ENCODE measurements at regions not wholly inside any gene's neighbourhood (a gene's known extent, or its start where the extent isn't known, plus 50 kb on each side); places are given as distances from the start of the nearest gene placed in this dataset.

DNA sequence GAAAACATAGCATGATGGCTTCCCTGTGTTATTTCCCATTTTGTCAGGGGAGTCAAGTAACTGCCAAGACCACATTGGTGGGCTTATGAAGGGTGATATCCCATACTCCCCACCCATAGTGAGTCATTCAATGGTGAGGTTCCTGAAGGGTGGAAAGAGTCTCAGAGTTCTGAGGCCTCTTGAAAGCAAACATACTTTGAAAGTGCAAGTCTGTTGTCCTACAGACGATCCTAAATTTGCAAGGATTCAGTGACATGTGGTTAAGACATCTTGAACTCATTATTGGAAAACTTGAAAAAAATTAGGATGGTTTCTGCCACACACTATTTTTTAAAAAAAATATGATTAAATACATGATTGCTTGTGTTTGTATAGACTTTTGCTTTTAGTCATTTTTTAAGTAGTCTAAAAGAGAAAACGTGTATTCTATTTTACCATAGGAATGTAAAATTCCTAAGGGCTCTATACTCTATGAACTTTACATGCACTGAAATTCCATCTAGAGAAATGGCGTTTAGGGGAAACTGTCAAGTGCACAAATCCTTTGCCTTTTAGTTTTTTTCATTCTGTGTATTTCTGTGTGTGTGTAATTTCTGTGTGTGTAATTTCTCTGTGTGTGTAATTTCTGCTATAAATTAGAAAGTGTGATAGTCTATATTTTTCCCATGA lies 225.5 kb upstream of the ADAMTS5 start:
- peak; percentile 92 for DNase-seq

DNA sequence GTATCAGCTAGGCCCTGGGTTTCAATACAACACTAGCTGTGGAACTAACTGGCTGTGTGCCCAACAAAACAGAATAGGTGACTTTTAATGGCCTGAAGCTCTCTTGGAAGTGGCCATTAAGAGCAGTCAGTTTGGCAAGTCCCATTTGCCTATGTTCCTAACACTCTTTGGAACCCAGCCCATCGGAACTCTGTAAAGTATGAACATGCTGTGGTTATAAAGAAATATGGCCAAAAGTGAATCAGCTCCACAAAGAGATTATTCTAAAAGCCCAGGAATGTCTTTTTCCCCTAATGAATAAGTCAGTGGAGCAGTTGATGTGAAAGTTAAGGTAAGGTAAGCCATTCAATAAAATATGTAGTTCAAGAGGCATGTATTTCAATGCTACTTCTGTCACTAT lies 223.7 kb upstream of the ADAMTS5 start:
- DNase-seq, result peak; percentile 89

DNA sequence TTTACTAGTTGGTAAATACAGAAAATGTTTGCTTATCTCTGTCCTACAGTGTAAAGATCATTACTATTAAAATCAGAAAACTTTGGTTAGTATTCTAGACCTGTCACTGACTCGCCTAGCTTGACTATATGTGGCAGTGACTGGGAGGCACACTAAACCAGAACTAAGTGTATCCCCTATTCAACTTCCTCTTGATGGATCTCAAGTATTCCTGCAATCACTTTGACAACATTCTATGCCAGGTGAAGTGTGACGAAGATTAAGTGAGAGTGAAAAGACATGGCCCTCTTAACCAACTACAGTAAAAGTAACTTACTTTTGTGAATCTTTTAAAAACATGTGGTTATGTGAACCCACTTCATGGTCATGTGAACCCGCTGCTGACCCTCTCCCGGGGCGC lies 223.0 kb upstream of the ADAMTS5 start:
- no peak for DNase-seq

DNA sequence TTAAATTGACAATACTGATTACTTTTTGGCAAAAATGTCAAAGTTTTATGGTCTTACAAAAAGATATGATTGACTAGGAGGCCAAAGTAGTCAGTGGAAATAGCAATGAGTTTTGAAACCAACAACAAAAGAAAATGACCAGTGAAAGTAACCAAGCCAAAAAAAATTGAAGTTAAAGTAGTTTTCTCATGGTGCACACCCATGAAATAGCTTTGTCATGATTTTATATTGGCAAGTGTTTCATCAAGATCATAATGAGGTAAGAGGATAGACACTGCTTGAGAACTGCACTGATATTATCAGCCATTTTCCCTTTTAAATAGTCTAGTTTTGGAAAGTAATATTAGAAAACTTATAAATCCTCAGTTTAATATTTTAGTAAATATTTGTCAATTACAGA lies 206.2 kb upstream of the ADAMTS5 start:
- DNase-seq, result peak; percentile 25

DNA sequence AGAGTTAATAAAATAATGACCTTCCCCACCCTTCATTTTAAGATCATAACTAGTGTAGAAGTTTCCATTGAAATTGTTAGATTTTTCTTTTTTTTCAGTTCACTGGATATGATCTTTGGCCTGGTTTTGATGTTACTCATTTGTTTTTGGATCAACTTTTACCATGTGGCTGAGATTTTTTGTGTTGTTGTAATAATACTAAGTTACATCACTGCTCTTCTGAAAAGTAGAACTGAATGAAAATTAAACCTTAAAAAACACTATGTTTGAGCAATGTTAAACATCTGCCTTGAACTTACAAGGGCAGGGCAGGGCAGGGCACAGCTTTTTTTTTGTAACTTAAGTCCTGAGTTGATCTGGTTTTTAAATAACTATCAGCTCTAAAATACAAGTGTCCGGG lies 204.8 kb upstream of the ADAMTS5 start:
- peak; percentile 18 for DNase-seq

DNA sequence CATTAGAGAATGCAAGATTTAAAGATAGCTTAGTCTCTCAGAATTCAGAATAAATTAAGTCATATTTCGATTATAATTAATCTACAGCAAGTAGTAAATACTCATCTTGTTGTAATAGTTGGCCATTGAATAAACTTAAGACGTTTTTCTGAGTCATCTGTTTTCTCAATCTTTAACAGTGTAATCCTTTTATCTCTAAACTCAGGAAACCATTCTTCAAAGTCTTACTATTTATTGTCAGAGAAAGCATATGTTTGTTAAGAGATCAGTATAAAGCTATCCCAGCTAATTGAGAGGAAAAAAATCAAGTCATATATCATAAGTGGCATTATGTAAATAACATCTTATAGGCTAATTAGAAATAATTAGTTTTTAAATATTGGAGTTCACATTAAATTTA lies 201.2 kb upstream of the ADAMTS5 start:
- no peak for DNase-seq

DNA sequence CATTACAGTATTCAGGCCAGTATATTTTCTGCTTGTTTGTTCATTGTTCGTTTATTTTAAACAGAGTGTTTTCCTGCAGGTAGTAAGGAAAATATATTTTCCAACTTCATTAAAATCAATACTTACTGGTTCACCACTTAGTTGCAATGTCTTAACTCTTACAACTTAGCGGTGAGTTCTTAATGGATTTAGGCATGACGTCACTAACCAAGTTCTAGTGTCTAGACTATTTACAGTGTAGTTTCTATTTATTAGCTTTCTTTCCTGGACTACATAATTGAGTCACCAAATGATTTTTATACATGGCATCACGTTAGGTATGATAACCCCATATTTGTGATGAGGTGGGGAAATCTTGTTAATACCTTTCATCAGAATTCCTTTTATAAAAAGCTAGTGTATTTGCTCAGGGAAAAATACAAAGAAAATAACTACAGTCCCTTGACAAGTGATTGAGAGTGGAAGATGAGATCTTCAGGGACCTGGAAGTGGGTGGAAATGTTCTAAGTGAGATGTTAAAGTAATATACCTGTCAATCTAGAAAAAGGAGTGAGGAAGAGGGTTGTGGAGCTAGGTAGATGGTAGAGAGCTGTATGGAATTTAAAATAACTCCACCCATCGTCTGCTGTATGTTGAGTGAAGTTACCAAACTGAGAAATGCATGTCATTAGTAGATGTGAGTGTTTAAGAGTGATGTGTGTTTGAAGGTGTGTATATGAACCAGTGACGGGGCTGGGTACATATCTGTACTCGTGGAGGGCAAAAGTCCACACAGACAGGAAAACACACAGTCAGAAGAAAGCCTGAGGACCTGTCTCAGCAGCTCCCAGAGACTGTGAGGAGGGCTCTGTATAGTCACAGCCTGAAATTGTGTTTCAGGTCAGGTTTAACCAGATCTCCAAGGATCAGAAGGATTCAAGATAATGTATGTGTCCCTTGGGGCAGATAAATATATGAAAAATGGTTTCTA lies 197.6 kb upstream of the ADAMTS5 start:
- DNase-seq, result no peak

DNA sequence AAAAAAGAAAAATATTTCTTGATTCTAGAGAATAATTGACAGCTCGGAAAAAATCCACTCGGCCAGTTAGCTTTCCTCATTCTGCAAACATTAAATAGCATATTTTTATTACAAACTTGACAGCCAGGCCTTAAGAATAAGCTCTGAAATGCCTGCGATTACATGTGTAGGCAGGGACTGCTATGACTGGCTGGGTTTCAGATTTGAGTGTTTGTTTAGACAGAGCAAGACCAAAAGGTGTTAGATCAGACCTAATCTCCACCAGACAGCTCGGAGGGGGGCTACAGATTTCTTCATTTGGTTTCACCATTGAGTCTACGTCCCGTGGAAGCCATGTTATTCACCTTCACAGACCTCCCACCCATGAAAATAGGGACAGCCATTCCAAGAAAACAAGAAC lies 192.1 kb upstream of the ADAMTS5 start:
- no peak for DNase-seq

DNA sequence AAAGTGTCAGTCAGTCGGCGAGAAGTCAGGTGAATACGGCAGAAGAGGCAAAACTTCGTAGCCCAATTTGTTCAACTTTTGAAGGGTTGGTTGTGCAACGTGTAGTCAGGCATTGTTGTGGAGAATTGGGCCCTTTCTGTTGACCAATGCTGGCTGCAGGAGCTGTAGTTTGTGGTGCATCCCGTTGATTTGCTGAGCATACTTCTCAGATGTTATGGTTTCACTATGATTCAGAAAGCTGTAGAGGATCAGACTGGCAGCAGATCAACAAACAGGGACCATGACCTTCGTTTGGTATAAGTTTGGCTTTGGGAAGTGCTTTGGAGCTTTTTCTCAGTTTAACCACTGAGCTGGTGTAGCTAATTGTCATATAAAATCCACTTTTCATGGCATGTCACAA lies 190.2 kb upstream of the ADAMTS5 start:
- no peak for DNase-seq

DNA sequence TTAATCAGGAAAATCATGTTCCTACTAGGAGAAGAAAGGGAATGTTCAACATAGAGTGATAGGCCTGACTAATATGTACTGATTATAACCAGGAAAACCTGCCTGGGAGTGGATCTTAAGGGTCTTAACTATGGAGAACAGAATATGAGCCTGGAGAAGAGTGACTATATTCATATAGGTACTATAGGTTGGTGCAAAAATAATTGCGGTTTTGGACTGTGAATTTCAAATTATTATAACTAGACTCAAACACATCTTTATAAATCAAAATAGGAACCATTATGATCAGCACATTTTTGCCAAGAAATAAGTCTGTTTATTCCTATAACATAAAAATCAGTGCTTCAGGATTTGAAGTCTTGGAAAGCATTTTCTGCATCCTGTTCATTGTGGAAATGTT lies 189.8 kb upstream of the ADAMTS5 start:
- DNase-seq, result no peak

DNA sequence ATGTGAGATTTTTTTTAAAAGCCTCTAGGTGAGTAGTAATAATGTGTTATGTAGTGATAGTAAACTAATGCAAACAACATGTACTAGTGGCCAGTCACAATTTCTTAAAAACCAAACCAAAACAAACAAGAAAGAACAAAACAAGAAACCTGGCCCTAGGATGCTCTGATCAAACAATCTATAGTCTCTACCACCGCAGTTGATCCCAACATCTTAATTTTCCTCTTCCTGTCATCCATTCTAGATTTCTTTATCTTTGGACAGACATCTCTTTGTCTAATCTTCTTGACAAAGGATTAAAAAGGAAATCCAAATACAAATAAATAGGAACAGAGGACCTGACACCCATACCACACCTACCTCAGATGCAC lies 188.2 kb upstream of the ADAMTS5 start:
- DNase-seq, result no peak

DNA sequence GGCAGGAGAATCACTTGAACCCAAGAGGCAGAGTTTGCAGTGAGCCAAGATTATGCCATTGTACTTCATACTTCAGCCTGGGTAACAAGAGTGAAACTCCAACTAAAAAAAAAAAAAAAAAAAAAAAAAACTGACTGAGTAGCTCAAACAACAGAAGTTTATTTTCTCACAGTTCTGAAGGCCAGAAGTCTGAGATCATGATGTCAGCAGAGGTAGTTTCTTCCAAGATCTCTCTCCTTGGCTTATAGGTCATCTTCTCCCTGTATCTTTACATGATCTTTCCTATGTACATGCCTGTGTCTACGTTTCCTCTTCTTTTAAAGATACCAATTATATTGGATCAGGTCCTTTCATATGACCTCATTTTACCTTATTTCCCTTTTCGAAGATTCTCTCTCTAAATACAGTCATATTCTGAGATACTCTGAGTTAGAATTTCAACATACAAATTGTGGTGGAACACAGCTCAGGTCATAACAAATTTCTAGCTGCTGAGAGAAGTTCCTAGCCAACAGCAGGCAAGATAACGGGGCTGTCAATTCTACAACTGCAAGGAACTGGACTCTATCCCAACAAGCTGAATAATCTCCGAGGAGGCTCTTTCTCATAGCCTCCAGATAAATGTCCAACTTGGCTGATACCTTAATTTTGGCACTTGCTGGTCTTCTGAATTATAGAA lies 187.7 kb upstream of the ADAMTS5 start:
- DNase-seq, result no peak

DNA sequence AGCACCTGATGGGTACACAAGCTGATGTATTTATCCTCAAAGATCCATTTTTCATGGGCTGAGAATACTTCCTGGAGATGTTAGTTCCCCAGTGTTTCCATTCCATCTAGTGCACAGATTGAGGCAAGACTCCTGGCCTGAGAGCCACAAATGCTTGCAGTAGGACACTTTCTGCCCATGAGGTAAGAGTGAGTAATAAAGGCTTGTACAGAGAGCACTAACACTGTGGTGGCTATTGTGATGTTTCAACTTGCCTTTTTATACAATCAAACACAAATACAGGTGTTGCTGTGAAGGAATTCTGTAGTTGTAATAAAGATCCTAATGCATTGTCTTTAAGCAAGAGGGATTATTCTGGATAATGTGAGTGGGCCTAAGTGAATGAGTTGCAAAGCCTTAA lies 186.1 kb upstream of the ADAMTS5 start:
- no peak for DNase-seq

DNA sequence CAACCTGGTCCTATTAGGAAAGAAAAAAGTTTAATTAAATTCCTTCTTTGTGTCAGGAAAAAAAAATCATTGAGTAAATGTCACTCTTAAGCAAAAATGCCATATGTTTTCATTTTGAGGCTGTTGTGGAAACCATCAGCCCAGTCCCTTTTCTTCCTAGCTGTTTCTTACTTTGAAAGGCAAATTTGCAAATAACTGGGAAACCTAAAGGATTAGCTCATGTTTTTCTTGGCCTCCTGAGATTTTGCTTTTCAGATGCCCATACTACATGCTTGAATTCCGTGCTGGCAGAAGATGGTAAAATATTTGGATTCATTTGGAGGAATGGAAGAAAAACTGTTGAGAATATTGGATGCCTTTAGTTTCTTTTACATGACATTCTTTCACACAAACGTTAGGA lies 182.1 kb upstream of the ADAMTS5 start:
- DNase-seq, result peak; percentile 73

DNA sequence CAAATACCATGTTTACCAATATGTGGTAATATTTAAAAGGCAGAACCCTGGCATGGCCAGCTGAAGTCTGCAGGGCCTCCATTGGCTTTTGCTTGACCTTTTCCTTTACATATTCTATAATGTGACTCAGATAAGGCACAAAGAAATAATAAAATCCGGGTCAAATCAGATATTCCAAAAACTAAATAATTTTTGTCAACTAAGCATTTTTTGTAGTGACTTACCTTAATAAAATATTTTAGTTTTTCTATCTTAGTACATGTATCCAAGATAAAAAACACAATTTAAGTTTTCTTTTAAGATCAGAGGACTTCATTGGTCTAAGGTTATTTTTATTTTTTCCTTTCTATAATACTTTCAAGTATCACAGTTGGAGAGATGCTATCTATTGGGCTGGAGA lies 179.4 kb upstream of the ADAMTS5 start:
- no peak for DNase-seq

DNA sequence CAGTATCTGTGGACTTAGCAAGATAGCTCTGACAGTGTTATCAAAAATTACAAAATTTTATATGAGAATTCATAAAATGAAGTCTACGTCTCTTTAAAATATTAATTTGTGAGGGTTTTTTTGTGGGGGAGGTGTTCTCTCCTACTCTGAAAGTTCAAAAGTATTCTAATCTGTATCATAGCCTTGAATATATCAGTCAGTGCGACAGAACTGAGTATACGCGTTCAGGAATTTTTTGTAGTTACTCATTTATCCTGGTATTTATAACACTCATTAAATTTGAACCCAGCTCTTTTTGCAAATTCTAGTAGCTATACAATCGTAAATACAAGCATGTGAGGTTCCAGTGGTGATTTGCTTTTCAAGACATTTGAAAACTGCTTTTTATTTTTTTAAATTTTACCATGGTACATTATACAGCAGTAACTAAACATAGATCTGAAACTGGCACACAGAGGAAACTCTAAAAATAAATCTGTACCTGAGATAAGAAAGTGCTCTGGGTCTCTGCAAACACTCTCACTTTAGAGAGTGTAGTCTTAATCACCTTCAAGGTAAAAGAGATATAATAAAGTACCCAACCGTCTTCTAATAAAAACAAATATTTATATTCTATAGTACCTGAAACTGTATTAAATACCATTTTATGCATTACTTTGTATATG lies 178.4 kb upstream of the ADAMTS5 start:
- DNase-seq, result no peak

DNA sequence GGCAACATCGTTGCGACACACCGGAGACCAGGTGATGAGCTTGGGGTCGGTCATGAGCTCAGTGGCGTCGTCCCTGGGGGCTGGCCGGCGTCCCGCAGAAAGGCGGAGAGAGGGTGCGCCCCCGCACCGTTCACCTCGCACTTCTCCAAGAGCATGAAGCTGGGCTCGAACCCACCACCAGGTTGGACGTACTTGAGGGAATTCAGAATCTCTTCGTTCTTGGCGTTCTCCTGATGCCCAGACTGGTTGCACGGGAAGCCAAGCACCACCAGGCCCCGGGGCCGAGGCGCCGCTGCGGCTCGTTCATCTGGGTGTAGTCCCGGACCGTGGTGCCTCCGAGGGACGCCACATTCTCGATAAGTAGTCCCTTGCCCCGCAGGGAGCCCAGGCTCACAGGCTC lies 176.6 kb upstream of the ADAMTS5 start:
- no peak for DNase-seq

DNA sequence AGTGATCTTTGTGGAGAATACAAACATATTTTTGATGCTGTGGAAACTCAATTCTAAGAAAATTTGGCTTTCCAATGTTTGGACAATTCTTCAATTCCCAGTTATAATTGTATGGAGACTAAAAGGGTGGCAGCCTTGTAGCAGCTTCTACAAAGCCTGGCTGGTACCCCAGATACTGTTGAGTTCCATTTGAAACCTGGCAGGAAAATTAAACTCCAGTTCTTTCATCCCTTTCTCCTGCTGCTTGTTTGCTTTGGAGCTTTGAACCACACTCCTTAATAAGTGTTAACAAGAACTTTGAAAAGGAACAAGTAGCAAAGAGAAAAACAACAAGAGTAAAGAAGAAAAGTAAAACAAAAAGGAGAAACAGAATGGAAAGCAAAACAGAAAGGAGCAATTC lies 172.6 kb upstream of the ADAMTS5 start:
- DNase-seq, result no peak

DNA sequence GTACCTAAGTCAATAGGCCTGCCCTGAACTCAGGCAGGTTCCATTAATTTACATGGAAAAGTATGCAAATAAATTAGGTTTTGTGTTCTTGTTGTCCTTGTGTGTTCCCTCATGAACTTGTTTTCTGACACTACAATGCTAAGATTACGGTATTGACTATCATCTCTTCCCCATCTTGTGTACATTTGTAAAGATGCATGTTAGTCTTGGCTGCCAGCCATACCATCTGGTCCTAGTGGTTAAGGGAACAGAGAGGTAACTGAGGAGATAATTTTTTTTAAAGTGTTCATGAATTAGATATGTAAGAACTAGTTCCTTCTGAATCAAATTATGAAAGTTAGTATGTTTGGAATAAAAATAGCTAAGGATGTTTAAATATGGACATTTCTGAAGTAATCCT lies 167.6 kb upstream of the ADAMTS5 start:
- peak; percentile 39 for DNase-seq

DNA sequence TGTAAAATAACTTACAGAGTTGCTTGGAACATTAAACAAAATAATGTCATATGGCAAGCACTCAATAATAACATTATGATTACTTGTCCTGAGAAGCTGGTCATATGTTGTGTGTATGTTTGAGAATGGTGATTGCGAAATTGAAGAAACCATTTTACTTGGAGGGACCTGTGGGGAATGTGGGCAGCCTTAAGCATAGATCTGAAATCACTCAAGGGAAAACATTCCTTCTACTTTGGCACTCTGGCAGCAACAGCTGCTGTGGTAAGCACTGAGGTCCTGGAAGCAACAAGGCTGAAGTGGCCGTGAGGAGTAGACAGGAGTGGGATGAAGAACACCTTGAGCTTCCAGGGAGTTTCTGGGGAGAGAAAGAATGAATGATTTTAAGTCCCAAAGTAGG lies 165.4 kb upstream of the ADAMTS5 start:
- DNase-seq, result peak; percentile 62

DNA sequence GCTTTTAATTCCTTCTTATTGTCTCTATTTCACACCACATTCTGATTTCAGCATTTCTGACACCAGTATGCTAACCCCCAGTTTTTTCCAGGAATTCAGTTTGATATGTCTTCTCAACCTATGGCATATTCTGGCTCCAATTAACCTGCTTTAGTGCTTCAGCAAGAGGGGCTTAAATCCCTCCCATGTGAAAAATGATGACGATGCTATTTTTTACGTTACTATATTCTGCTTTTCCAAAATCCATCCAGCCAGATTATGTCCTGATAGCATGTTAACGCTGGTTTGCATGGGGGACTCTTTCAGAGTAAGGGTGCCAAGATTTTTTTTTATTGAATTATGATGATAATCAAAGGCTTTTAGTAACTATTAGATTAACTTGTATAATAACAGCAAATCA lies 163.3 kb upstream of the ADAMTS5 start:
- no peak for DNase-seq

DNA sequence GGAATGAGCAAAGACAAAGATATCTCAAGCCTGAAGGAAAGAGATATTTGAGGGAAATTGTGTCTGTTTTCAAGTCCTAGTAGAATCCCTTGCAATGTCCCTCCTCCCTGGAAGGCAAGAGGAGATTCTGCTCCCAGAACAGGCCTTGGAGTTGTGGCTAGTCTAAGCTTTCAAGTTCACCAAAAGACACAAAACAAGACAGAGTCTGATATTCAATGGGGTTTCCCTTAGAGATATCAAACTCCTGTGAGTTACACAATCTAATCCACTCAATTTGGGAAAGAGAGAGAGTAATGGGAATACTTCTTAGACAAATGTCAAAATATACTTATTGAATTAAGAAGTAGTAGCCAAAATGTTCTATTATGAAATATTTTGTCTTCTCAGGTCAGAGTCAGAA lies 162.8 kb upstream of the ADAMTS5 start:
- DNase-seq, result no peak

DNA sequence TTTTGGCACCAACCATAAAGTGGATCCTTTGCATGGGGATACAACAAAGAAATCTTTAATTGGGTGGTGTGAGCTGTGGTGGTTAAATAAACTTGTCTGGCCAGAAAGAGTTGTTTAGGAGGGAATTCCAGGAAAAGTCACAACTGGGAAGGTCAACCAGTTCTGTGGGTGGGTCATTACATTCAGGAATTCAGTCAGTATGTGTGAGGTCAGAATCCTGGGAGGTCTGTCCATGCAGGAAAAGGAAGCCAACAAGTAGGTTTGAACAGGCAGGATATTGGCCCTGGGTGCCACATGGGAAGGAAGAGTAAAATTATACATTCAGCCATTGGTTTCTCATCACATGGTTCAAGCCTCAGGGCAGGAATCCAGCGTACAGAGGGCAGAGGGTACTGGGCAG lies 162.3 kb upstream of the ADAMTS5 start:
- DNase-seq, result no peak

All from fibroblast of skin of right quadriceps (primary cell).